Activated T-helper 17 cell treated with anti-CD3 and anti-CD28 coated beads, Interleukin-2, amount 50 U/mL, for 72 hours (primary cell): ENCODE measurements at regions not wholly inside any gene's neighbourhood (a gene's known extent, or its start where the extent isn't known, plus 50 kb on each side); places are given as distances from the start of the nearest gene placed in this dataset.

Experiments
- ATAC-seq: fragments of 150-1000 bp; cut with Tn5 transposase; replicated peaks from 2 replicates; pipeline ENCODE4 v1.10.0; 2021; ENCODE audit warnings: mild to moderate bottlenecking, moderate library complexity
- H3K27ac Mint-ChIP-seq: one replicate; pipeline ENCODE4 v1.8.0; 2022; ENCODE audit warnings: mixed read lengths
- H3K27me3 Mint-ChIP-seq: one replicate; pipeline ENCODE4 v1.8.0; 2022; ENCODE audit warnings: mixed read lengths
- H3K36me3 Mint-ChIP-seq: one replicate; pipeline ENCODE4 v1.8.0; 2022; ENCODE audit warnings: low read depth, mild to moderate bottlenecking, mixed read lengths
- H3K4me1 Mint-ChIP-seq: one replicate; pipeline ENCODE4 v1.8.0; 2022; ENCODE audit warnings: mixed read lengths
- H3K4me3 Mint-ChIP-seq: one replicate; pipeline ENCODE4 v1.8.0; 2022; ENCODE audit warnings: mild to moderate bottlenecking, mixed read lengths
- H3K9me3 Mint-ChIP-seq: one replicate; pipeline ENCODE4 v1.8.0; 2022; ENCODE audit warnings: mixed read lengths

DNA sequence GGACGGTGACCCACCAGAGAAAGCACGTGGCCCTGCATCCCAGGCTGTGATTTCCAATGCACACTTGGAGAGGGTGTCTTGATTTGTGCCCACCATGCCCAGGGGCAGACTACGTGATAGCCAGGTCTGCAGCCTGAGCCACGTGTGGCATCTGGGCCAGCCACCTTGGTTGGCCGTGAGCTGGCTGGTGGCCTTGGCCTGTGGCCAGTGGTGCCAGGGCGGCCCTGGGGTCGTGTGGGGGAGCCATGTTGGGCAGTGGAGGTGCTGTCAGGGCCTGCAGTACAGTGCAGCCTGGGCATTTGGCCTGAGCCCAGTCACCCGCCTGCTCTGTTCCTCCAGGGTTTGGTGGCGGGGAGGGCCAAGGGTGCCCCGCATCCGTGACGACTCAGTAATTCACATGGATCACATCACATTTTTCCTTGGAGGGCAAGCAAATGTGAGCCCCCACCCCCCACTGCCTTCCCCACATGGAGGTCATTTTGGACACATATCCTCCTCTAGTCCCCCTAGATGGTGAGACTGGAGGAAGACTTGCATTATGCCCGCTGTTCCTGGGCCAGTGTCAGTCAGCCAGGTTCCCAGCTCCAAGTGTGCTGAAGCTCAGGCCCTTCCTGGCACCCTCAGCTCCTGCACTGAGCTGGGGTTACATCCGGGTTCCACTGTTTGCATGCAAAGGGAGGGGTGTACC lies 201.4 kb downstream of the UBE3A start:
- Mint-ChIP-seq H3K27ac (no peak overlapping the region), H3K4me3 (no peak overlapping the region), H3K36me3 (no peaks in the 10 kb centered on the region), H3K27me3 (no peaks in the 10 kb centered on the region), H3K4me1 (no peaks in the 10 kb centered on the region), H3K9me3 (no peaks in the 10 kb centered on the region)
- ATAC-seq, result no peak

- no peak for ATAC-seq
These were observed 200.7 kb downstream of the UBE3A start for GRCh38 chr15:25238126-25238525.

GRCh38 chr15:25238716-25239470 lies 199.9 kb downstream of the UBE3A start:
- Mint-ChIP-seq H3K4me3 (no peak overlapping the region), H3K9me3 (no peaks in the 10 kb centered on the region), H3K4me1 (no peaks in the 10 kb centered on the region), H3K27ac (no peak overlapping the region), H3K27me3 (no peaks in the 10 kb centered on the region), H3K36me3 (no peaks in the 10 kb centered on the region)
- no peak for ATAC-seq

More at GRCh38 chr15:25238126-25238525, 200.7 kb downstream of the UBE3A start:
- no peaks in the 10 kb centered on the region for H3K4me1 Mint-ChIP-seq
- H3K36me3 Mint-ChIP-seq, result no peaks in the 10 kb centered on the region
- H3K9me3 Mint-ChIP-seq, result no peaks in the 10 kb centered on the region
- no peak overlapping the region for H3K4me3 Mint-ChIP-seq
- no peaks in the 10 kb centered on the region for H3K27me3 Mint-ChIP-seq
- H3K27ac Mint-ChIP-seq, result no peak overlapping the region

GRCh38 chr15:25239471-25240345 lies 199.1 kb downstream of the UBE3A start:
- no peaks in the 10 kb centered on the region for H3K9me3 Mint-ChIP-seq
- no peaks in the 10 kb centered on the region for H3K4me1 Mint-ChIP-seq
- no peak overlapping the region for H3K4me3 Mint-ChIP-seq
- H3K27ac Mint-ChIP-seq, result no peak overlapping the region
- no peaks in the 10 kb centered on the region for H3K36me3 Mint-ChIP-seq
- H3K27me3 Mint-ChIP-seq, result no peaks in the 10 kb centered on the region
- no peak for ATAC-seq

- H3K27me3 Mint-ChIP-seq, result no peaks in the 10 kb centered on the region
- H3K36me3 Mint-ChIP-seq, result no peaks in the 10 kb centered on the region
- no peaks in the 10 kb centered on the region for H3K4me1 Mint-ChIP-seq
- H3K27ac Mint-ChIP-seq, result no peak overlapping the region
- no peak overlapping the region for H3K4me3 Mint-ChIP-seq
- no peaks in the 10 kb centered on the region for H3K9me3 Mint-ChIP-seq
- ATAC-seq, result no peak
These were observed 198.3 kb downstream of the UBE3A start for GRCh38 chr15:25240461-25241021.

- H3K36me3 Mint-ChIP-seq, result no peaks in the 10 kb centered on the region
- H3K9me3 Mint-ChIP-seq, result no peaks in the 10 kb centered on the region
- H3K4me3 Mint-ChIP-seq, result no peak overlapping the region
- no peak for ATAC-seq
- H3K27ac Mint-ChIP-seq, result no peak overlapping the region
- no peaks in the 10 kb centered on the region for H3K4me1 Mint-ChIP-seq
- H3K27me3 Mint-ChIP-seq, result no peaks in the 10 kb centered on the region
These were observed 197.5 kb downstream of the UBE3A start for GRCh38 chr15:25241241-25241801.

DNA sequence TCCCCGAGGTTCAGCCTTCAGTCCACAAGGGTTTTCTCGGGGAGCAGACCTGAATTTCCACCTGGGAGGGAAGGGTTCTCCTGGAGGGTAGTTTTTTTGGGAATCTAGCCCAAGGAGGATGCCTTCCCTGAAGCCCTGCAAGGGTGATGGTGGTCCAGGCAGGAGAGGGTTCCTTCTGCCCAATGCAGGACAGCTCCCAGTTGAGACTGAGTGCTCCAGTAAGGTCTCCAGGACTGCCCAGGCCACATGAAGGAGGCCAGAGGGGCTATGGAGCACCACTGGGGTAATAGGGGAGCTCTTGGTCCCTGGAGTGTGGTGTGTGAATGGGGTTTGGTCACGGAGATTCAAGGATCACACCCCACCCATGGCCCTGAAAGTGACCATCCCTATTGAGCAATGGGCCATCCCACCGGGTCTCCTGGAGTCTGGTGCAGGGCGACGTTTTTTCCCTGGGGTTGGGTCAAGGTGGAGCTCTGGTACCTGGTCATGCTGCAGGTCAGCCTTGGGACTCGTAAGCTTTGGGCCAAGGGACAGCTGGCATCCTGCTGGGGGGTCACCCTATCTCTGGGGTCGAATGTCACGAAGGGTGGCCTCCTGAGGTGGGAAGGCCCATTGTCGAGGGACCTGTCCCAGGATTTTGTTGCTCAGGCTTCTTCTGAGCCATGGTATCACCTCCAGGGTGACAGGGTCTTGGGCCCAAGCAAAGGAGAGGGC lies 196.5 kb downstream of the UBE3A start:
- no peak for ATAC-seq
- Mint-ChIP-seq H3K27ac (no peak overlapping the region), H3K27me3 (no peaks in the 10 kb centered on the region), H3K4me1 (no peaks in the 10 kb centered on the region), H3K4me3 (no peak overlapping the region), H3K36me3 (no peaks in the 10 kb centered on the region), H3K9me3 (no peaks in the 10 kb centered on the region)

DNA sequence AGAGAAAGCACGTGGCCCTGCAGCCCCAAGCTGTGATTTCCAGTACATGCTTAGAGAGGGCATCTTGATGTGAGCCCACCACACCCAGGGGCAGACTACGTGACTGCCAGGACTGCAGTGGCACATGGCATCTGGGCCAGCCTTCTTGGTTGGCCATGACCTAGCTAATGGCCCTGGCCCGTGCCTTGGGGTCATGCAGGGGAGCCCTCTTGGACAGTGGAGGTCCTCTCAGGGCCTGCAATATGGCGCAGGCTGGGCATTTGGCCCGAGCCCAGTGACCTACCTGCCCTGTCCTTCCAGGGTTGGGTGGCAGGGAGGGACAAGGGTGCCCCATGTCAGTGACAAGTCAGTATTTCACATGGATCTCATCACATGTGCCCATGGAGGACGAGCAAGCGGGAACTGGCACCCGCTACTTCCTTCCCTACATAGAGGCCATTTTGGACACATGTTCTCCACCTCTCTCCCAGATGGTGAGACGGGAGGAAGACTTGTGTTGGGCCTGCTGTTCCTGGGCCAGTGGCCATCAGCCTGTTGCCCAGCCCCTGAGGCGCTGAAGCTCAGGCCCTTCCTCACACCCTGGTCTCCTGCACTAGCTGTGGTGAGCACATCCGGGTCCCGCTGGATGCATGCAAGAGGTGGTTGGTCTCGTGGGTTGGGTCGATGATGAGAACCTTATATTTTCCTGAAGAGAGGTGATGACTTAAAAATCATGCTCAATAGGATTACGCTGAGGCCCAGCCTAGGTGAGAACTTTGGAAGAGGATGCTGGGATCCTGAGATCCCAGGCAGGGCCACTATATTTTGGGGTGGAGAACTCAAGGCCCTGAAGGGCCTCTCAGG lies 195.6 kb downstream of the UBE3A start:
- Mint-ChIP-seq H3K4me1 (no peaks in the 10 kb centered on the region), H3K9me3 (no peaks in the 10 kb centered on the region), H3K27ac (no peak overlapping the region), H3K27me3 (no peaks in the 10 kb centered on the region), H3K4me3 (no peak overlapping the region), H3K36me3 (no peaks in the 10 kb centered on the region)
- ATAC-seq, result no peak

- no peak for ATAC-seq
- Mint-ChIP-seq H3K4me1 (no peaks in the 10 kb centered on the region), H3K9me3 (no peaks in the 10 kb centered on the region), H3K4me3 (no peak overlapping the region), H3K27ac (no peak overlapping the region), H3K27me3 (no peaks in the 10 kb centered on the region), H3K36me3 (no peaks in the 10 kb centered on the region)
These were observed 195.1 kb downstream of the UBE3A start for GRCh38 chr15:25243800-25244097.

- no peaks in the 10 kb centered on the region for H3K9me3 Mint-ChIP-seq
- no peaks in the 10 kb centered on the region for H3K4me1 Mint-ChIP-seq
- H3K27me3 Mint-ChIP-seq, result no peaks in the 10 kb centered on the region
- no peak overlapping the region for H3K4me3 Mint-ChIP-seq
- no peaks in the 10 kb centered on the region for H3K36me3 Mint-ChIP-seq
- no peak overlapping the region for H3K27ac Mint-ChIP-seq
- ATAC-seq, result no peak
These were observed 193.9 kb downstream of the UBE3A start for GRCh38 chr15:25244731-25245585.

DNA sequence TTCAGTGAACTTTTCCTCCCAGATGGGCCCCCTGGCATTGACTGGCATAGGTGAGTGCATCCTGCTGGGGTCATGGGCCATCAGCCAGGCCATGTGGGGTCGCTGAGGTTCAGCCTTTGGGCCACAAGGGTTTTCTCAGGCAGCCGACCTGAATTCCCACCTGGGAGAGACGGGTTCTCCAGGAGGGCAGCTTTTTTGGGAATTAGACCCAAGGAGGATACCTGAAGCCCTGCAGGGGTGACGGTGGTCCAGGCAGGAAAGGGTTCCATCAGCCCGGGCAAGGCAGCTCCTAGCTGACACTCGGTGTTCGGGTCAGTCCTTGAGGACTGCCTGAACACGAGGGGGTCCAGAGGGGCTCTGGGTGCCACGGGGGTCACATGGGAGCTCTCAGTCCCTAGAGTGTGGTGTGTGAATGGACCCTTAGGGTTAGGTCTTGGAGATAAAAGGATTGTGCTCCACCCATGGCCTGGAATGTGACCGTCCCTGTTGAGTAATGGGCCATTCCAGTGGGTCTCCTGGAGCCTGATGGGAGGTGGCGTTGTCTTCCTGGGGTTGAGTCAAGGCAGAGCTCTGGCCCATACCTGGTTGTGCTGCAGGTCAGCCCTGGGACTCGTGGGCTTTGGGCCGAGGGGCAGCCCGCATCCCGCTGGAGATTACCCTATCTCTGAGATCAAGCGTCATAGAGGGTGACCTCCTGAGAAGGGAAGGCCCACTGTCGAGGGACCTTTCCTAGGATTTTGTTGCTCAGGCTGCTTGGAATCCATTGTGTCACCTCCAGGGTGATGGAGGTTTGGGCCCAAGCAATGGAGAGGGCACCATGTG lies 192.8 kb downstream of the UBE3A start:
- H3K4me3 Mint-ChIP-seq, result no peak overlapping the region
- no peaks in the 10 kb centered on the region for H3K27me3 Mint-ChIP-seq
- H3K4me1 Mint-ChIP-seq, result no peaks in the 10 kb centered on the region
- H3K9me3 Mint-ChIP-seq, result no peaks in the 10 kb centered on the region
- no peaks in the 10 kb centered on the region for H3K36me3 Mint-ChIP-seq
- H3K27ac Mint-ChIP-seq, result no peak overlapping the region
- no peak for ATAC-seq
